RWPE2 (cell line): ENCODE measurements at regions not wholly inside any gene's neighbourhood (a gene's known extent, or its start where the extent isn't known, plus 50 kb on each side); places are given as distances from the start of the nearest gene placed in this dataset.

ENCODE experiments used
- ATAC-seq: fragments of 200-7000 bp; cut with Tn5 transposase; 3 replicates; pipeline ENCODE4 v1.9.1; 2021; ENCODE audit warnings: low read depth
- DNase-seq: peaks from one replicate; pipeline ENCODE4 v3.0.0-alpha.2; 2020; ENCODE audit warnings: low spot score
- H3K27ac ChIP-seq: fragments of 450-650 bp; 2 replicates; pipeline ENCODE4 v1.5.1; 2017; ENCODE audit warnings: mild to moderate bottlenecking; ENCODE audit not compliant: poor library complexity, severe bottlenecking
- H3K27me3 ChIP-seq: fragments of 250-450 bp; sonication (Bioruptor Pico); 2 replicates; pipeline ENCODE4 v1.5.1; 2021; ENCODE audit warnings: mild to moderate bottlenecking, moderate library complexity; ENCODE audit not compliant: insufficient read depth, poor library complexity, severe bottlenecking
- H3K36me3 ChIP-seq: fragments of 250-450 bp; sonication (Bioruptor Pico); 2 replicates; pipeline ENCODE4 v1.5.1; 2020; ENCODE audit warnings: low read depth, mild to moderate bottlenecking, moderate library complexity
- H3K4me1 ChIP-seq: fragments of 250-450 bp; sonication (Bioruptor Pico); 2 replicates; pipeline ENCODE4 v1.5.1; 2021; ENCODE audit warnings: mild to moderate bottlenecking, moderate library complexity; ENCODE audit not compliant: insufficient read depth, poor library complexity, severe bottlenecking
- H3K4me3 ChIP-seq: fragments of 250-450 bp; sonication (Bioruptor Pico); 2 replicates; pipeline ENCODE4 v1.5.1; 2021; ENCODE audit warnings: mild to moderate bottlenecking, moderate library complexity; ENCODE audit not compliant: severe bottlenecking
- H3K9me3 ChIP-seq: fragments of 250-450 bp; sonication (Bioruptor Pico); 2 replicates; pipeline ENCODE4 v1.5.1; 2021; ENCODE audit warnings: mild to moderate bottlenecking, moderate library complexity; ENCODE audit not compliant: severe bottlenecking
- CTCF ChIP-seq: fragments of 450-650 bp; IDR thresholded peaks from one replicate; pipeline ENCODE4 v1.5.1; 2017; ENCODE audit warnings: mild to moderate bottlenecking, moderate library complexity; ENCODE audit not compliant: poor library complexity, severe bottlenecking

- H3K36me3 ChIP-seq, result no peaks in the 10 kb centered on the region
- TF ChIP-seq CTCF, result no peak
- no peaks in the 10 kb centered on the region for H3K4me1 ChIP-seq
- no peak overlapping the region for H3K27ac ChIP-seq
- H3K4me3 ChIP-seq, result no peak overlapping the region
- no peak for DNase-seq
- no peaks in the 10 kb centered on the region for H3K27me3 ChIP-seq
- H3K9me3 ChIP-seq, result no peaks in the 10 kb centered on the region
- ATAC-seq, result no peak
Observed at GRCh38 chrX:63993936-63994335, 208.9 kb upstream of the ARHGEF9 start.

- DNase-seq, result no peak
- Histone ChIP-seq H3K4me1 (no peaks in the 10 kb centered on the region), H3K36me3 (no peaks in the 10 kb centered on the region), H3K27ac (no peak overlapping the region), H3K27me3 (no peaks in the 10 kb centered on the region), H3K9me3 (no peaks in the 10 kb centered on the region), H3K4me3 (no peak overlapping the region)
- no peak for ATAC-seq
- no peak for TF ChIP-seq CTCF
Observed at GRCh38 chrX:63985906-63986305, 200.9 kb upstream of the ARHGEF9 start.

- ATAC-seq (no peak), DNase-seq (no peak)
Observed at GRCh38 chrX:63979480-63979879, 194.5 kb upstream of the ARHGEF9 start.

GRCh38 chrX:63967551-63967950 lies 182.5 kb upstream of the ARHGEF9 start:
- no peaks in the 10 kb centered on the region for H3K4me1 ChIP-seq
- no peak overlapping the region for H3K27ac ChIP-seq
- no peaks in the 10 kb centered on the region for H3K9me3 ChIP-seq
- no peak for DNase-seq
- no peaks in the 10 kb centered on the region for H3K27me3 ChIP-seq
- no peaks in the 10 kb centered on the region for H3K36me3 ChIP-seq
- TF ChIP-seq CTCF, result no peak
- no peak overlapping the region for H3K4me3 ChIP-seq
- ATAC-seq, result no peak

More at GRCh38 chrX:63979480-63979879, 194.5 kb upstream of the ARHGEF9 start:
- no peak for TF ChIP-seq CTCF
- Histone ChIP-seq H3K4me3 (no peak overlapping the region), H3K27ac (no peak overlapping the region), H3K36me3 (no peaks in the 10 kb centered on the region), H3K4me1 (no peaks in the 10 kb centered on the region), H3K9me3 (no peaks in the 10 kb centered on the region), H3K27me3 (no peaks in the 10 kb centered on the region)

GRCh38 chrX:63963095-63963784 lies 178.2 kb upstream of the ARHGEF9 start:
- Histone ChIP-seq H3K27me3 (no peaks in the 10 kb centered on the region), H3K27ac (no peak overlapping the region), H3K36me3 (no peaks in the 10 kb centered on the region), H3K4me1 (no peaks in the 10 kb centered on the region), H3K4me3 (no peak overlapping the region), H3K9me3 (no peaks in the 10 kb centered on the region)
- no peak for TF ChIP-seq CTCF
- ATAC-seq (no peak), DNase-seq (no peak)
